Heart left ventricle (tissue), 16 donors: ENCODE measurements at regions not wholly inside any gene's neighbourhood (a gene's known extent, or its start where the extent isn't known, plus 50 kb on each side); places are given as distances from the start of the nearest gene placed in this dataset.

ENCODE experiments used
- ATAC-seq, 4 donors: fragments of 200-7000 bp; cut with Tn5 transposase; one replicate each; pipeline ENCODE4 v1.9.1; 2020 to 2022; ENCODE audit warnings: moderate library complexity in 4 of 4, mild to moderate bottlenecking in 3 of 4, moderate number of reproducible peaks in 1 of 4
- DNase-seq, 5 donors: peaks; one replicate each; pipeline ENCODE4 v3.0.0-alpha.2; 2020
- H3K27ac ChIP-seq, 12 donors: fragments of 200-600 bp; sonication (generic) in 4 of 12; one replicate each; pipeline versions ENCODE4 v1.5.0 to v1.8.0; 2016 to 2022; ENCODE audit warnings: mild to moderate bottlenecking in 2 of 12
- H3K27me3 ChIP-seq, 9 donors: fragments of 200-600 bp; sonication (generic) in 2 of 9; one replicate each; pipeline versions ENCODE4 v1.5.1 to v1.8.0; 2016 to 2022; ENCODE audit warnings: mild to moderate bottlenecking in 3 of 9
- H3K36me3 ChIP-seq, 9 donors: fragments of 200-600 bp; sonication (generic) in 2 of 9; one replicate each; pipeline versions ENCODE4 v1.5.0 to v1.8.0; 2018 to 2022; ENCODE audit warnings: mild to moderate bottlenecking in 2 of 9
- H3K4me1 ChIP-seq, 12 donors: fragments of 200-600 bp; sonication (generic) in 4 of 12; one replicate each; pipeline versions ENCODE4 v1.5.0 to v1.8.0; 2016 to 2022; ENCODE audit warnings: mild to moderate bottlenecking in 3 of 12
- H3K4me3 ChIP-seq, 12 donors: fragments of 200-600 bp; sonication (generic) in 4 of 12; one replicate each; pipeline versions ENCODE4 v1.5.0 to v1.8.0; 2017 to 2022; ENCODE audit warnings: mild to moderate bottlenecking in 9 of 12, moderate library complexity in 4 of 12
- H3K9me3 ChIP-seq, 12 donors: fragments of 200-600 bp; sonication (generic) in 4 of 12; one replicate each; pipeline versions ENCODE4 v1.5.0 to v1.8.0; 2016 to 2022; ENCODE audit warnings: mild to moderate bottlenecking in 1 of 12
- CTCF ChIP-seq, 12 donors: fragments of 200-600 bp; sonication (generic) in 4 of 12; IDR thresholded peaks; one replicate each; pipeline versions ENCODE4 v1.5.0 to v1.8.0; 2018 to 2022; ENCODE audit warnings: antibody characterized with exemption in 12 of 12, mild to moderate bottlenecking in 5 of 12
- POLR2A ChIP-seq, 2 donors: fragments of 450-650 bp; IDR thresholded peaks; one replicate each; pipeline ENCODE4 v1.6.1; 2017; ENCODE audit warnings: antibody characterized with exemption in 2 of 2, mild to moderate bottlenecking in 2 of 2, moderate library complexity in 2 of 2
- WGBS, 4 donors: extraction: QIAGEN DNeasy Blood & Tissue Kit in 2 of 4; methylation state at CpG; one replicate each; pipeline versions ENCODE4 v1.1.5 to v1.1.7; 2013 to 2018; 5-methylcytosine and 5-hydroxymethylcytosine counted together
- intact Hi-C, 10 donors: fragments of 100-400 bp; cut with DNase I; formaldehyde crosslinking; loops; one replicate each; pipeline versions ENCODE4 v1.11.1 to v1.14.2; 2022
- donor health status: ischemic (EF 13 %, LVEDD 7.1; RV severe dilation, severe dysfunction).
- donor health status: healthy with polysubstance abuse.
- donor health status: DM: no; HTN: yes; CAD: no.
- donor health status: DM: no; HTN: no; CAD: no.
- donor health status: ischemic (EF 25% LVEDD 6.9; RV normal size, moderate dysfunction).
- donor health status: ischemic (EF 25% LVEDD 5.7; RV mildly dilated, moderate dysfunction).
- donor health status: healthy.
- donor health status: DM: yes; HTN: yes; CAD: no.
- donor health status: ischemic (EF 35%, LVEDD 5.7; RV mildly dilated, moderate dysfunction).
- donor health status: nonischemic (EF 11% LVEDD 7.7; RV severe dilation, severe dysfunction).
- donor health status: DM: yes; HTN: yes; CAD: no.
- donor health status: PGD.
- donor health status: ischemic (EF 29% LVEDD 5.4; RV normal size, mild dysfunction).
- donor health status: nonischemic (EF 23%, LVEDD 6.1; RV moderate dilation, normal function).

GRCh38 chr6:1027109-1027794 is 284.6 kb upstream of the FOXQ1 start:
- H3K9me3 ChIP-seq = peaks cover 0 to 13% (median 0%) of the 10 kb centered on the region in 12 donors
- DNase-seq (no peak), ATAC-seq (no peak)
- no peaks in the 10 kb centered on the region for H3K36me3 ChIP-seq
- no peaks in the 10 kb centered on the region for H3K4me1 ChIP-seq
- H3K4me3 ChIP-seq = no peak overlapping the region
- peaks cover 0 to 11% (median 0%) of the 10 kb centered on the region in 9 donors for H3K27me3 ChIP-seq
- no peak overlapping the region for H3K27ac ChIP-seq
- TF ChIP-seq CTCF (IDR thresholded peaks at IDR 0.05) = no peak
- no peak for TF ChIP-seq POLR2A (IDR thresholded peaks at IDR 0.05)
- 53 to 64% (median 61%) methylated on average over 9 of the region's 9 CpGs for WGBS, 4 donors
- intact Hi-C loops = no loop called here

GRCh38 chr6:1025821-1026220 is 286.1 kb upstream of the FOXQ1 start:
- Histone ChIP-seq H3K4me1 (no peaks in the 10 kb centered on the region), H3K27ac (no peak overlapping the region), H3K9me3 (no peaks in the 10 kb centered on the region), H3K4me3 (no peak overlapping the region), H3K27me3 (peaks cover 0 to 11% (median 0%) of the 10 kb centered on the region in 9 donors), H3K36me3 (no peaks in the 10 kb centered on the region)
- DNase-seq (no peak), ATAC-seq (no peak)
- intact Hi-C loops = no loop called here
- 90 to 93% (median 91%) methylated on average over 3 of the region's 3 CpGs for WGBS, 4 donors
- no peak for TF ChIP-seq POLR2A (IDR thresholded peaks at IDR 0.05)
- no peak for TF ChIP-seq CTCF (IDR thresholded peaks at IDR 0.05)

GRCh38 chr6:1024587-1024986 is 287.3 kb upstream of the FOXQ1 start:
- WGBS, 4 donors = 72 to 85% (median 76%) methylated on average over 9 of the region's 9 CpGs
- ATAC-seq = no peak
- DNase-seq = no peak

GRCh38 chr6:1024161-1024560 is 287.7 kb upstream of the FOXQ1 start:
- whole genome bisulfite sequencing, 4 donors = 88 to 93% (median 90%) methylated on average over 5 to 6 of the region's 6 CpGs

More at GRCh38 chr6:1024587-1024986, 287.3 kb upstream of the FOXQ1 start:
- Histone ChIP-seq H3K9me3 (no peaks in the 10 kb centered on the region), H3K36me3 (no peaks in the 10 kb centered on the region), H3K27me3 (peaks cover 0 to 14% (median 0%) of the 10 kb centered on the region in 9 donors), H3K4me3 (no peak overlapping the region), H3K4me1 (no peaks in the 10 kb centered on the region), H3K27ac (no peak overlapping the region)
- TF ChIP-seq POLR2A (IDR thresholded peaks at IDR 0.05) = no peak
- TF ChIP-seq CTCF (IDR thresholded peaks at IDR 0.05) = no peak
- intact Hi-C loops = no loop called here

More at GRCh38 chr6:1024161-1024560, 287.7 kb upstream of the FOXQ1 start:
- TF ChIP-seq CTCF (IDR thresholded peaks at IDR 0.05) (no peak), POLR2A (IDR thresholded peaks at IDR 0.05) (no peak)
- DNase-seq (no peak), ATAC-seq (no peak)
- no peaks in the 10 kb centered on the region for H3K9me3 ChIP-seq
- no peaks in the 10 kb centered on the region for H3K4me1 ChIP-seq
- peaks cover 0 to 14% (median 0%) of the 10 kb centered on the region in 9 donors for H3K27me3 ChIP-seq
- no peak overlapping the region for H3K27ac ChIP-seq
- no peak overlapping the region for H3K4me3 ChIP-seq
- H3K36me3 ChIP-seq = no peaks in the 10 kb centered on the region
- intact Hi-C loops = no loop called here
